ENCODE measurements at regions not wholly inside any gene's neighbourhood (a gene's known extent, or its start where the extent isn't known, plus 50 kb on each side); places are given as distances from the start of the nearest gene placed in this dataset.
"Not testable (repeated sequence)": the region's sequence is repeated elsewhere in the genome, so short reads cannot be mapped to it uniquely, and the experiment has no call there.

GRCh38 chr7:119026391-119026790 lies 801.9 kb downstream of the ANKRD7 start:
- FAIRE-seq = no peak
- ChIA-PET RAD21 (ENCODE audit: unreplicated experiment) (no interaction called here), POLR2A (no interaction called here), SMC1A (ENCODE audit: uncharacterized antibody, unreplicated experiment) (no interaction called here), CTCF (no interaction called here)
- BruUV-seq (replicated peaks) = no TSS peak
- no peak overlapping the region for H3K27ac ChIP-seq (ENCODE audit: control insufficient read depth, insufficient read depth)
- no peaks in the 10 kb centered on the region for H3K27me3 ChIP-seq (replicated peaks in 1 of 2; ENCODE audit: control insufficient read depth in 2 of 2, insufficient read depth in 2 of 2, low read length in 1 of 2)
- in situ Hi-C loops (cut with MboI) = no loop called here
- H4K20me1 ChIP-seq (ENCODE audit: control insufficient read depth, insufficient read depth) = no peaks in the 10 kb centered on the region
- no peak overlapping the region for H3K4me2 ChIP-seq (ENCODE audit: control insufficient read depth, insufficient read depth)
- H3K79me2 ChIP-seq (ENCODE audit: control insufficient read depth, insufficient read depth, low read length) = no peaks in the 10 kb centered on the region
- H3K4me1 ChIP-seq (ENCODE audit: control insufficient read depth, insufficient read depth, low read length) = no peaks in the 10 kb centered on the region
- no peaks in the 10 kb centered on the region for H3K36me3 ChIP-seq (ENCODE audit: control insufficient read depth in 2 of 2, insufficient read depth in 2 of 2, low read length in 1 of 2)
- H3K4me3 ChIP-seq = no peak overlapping the region
- no peak for TF ChIP-seq BACH1 (IDR thresholded peaks at IDR 0.05; ENCODE audit: borderline replicate concordance)
- no peaks in the 10 kb centered on the region for H3K9me3 ChIP-seq (replicated peaks; ENCODE audit: control insufficient read depth, insufficient read depth, low read length)
- intact Hi-C loops (cut with micrococcal nuclease; ENCODE audit: unreplicated experiment) = no loop called here
- no peak overlapping the region for H3K9ac ChIP-seq (ENCODE audit: control insufficient read depth, insufficient read depth, low read length)
- no peak for DNase-seq (ENCODE audit: low read depth, low spot score)
- no peak for ATAC-seq
- WGBS (ENCODE audit: insufficient coverage, insufficient replicate concordance, low lambda C conversion rate, missing lambda C conversion rate) = 63% methylated on average over 2 of the region's 2 CpGs
- H2AFZ ChIP-seq (ENCODE audit: control insufficient read depth, low read depth, low read length) = no peak overlapping the region

- FAIRE-seq = no peak
- 0% methylated on average over 1 of the region's 1 CpG for WGBS (ENCODE audit: insufficient coverage, insufficient replicate concordance, low lambda C conversion rate, missing lambda C conversion rate)
- Histone ChIP-seq H3K27me3 (replicated peaks in 1 of 2; ENCODE audit: control insufficient read depth in 2 of 2, insufficient read depth in 2 of 2, low read length in 1 of 2) (no peaks in the 10 kb centered on the region), H3K4me3 (no peak overlapping the region), H3K4me2 (ENCODE audit: control insufficient read depth, insufficient read depth) (no peak overlapping the region), H3K27ac (ENCODE audit: control insufficient read depth, insufficient read depth) (no peak overlapping the region), H2AFZ (ENCODE audit: control insufficient read depth, low read depth, low read length) (no peak overlapping the region), H3K79me2 (ENCODE audit: control insufficient read depth, insufficient read depth, low read length) (no peaks in the 10 kb centered on the region), H3K9me3 (replicated peaks; ENCODE audit: control insufficient read depth, insufficient read depth, low read length) (no peaks in the 10 kb centered on the region), H4K20me1 (ENCODE audit: control insufficient read depth, insufficient read depth) (no peaks in the 10 kb centered on the region), H3K4me1 (ENCODE audit: control insufficient read depth, insufficient read depth, low read length) (no peaks in the 10 kb centered on the region), H3K9ac (ENCODE audit: control insufficient read depth, insufficient read depth, low read length) (no peak overlapping the region), H3K36me3 (ENCODE audit: control insufficient read depth in 2 of 2, insufficient read depth in 2 of 2, low read length in 1 of 2) (no peaks in the 10 kb centered on the region)
- no TSS peak for BruUV-seq (replicated peaks)
- ChIA-PET POLR2A (no interaction called here), CTCF (no interaction called here), RAD21 (ENCODE audit: unreplicated experiment) (no interaction called here), SMC1A (ENCODE audit: uncharacterized antibody, unreplicated experiment) (no interaction called here)
- no peak for ATAC-seq
- TF ChIP-seq TCF7 (IDR thresholded peaks at IDR 0.05; ENCODE audit: borderline replicate concordance) (no peak), WRNIP1 (IDR thresholded peaks at IDR 0.05; ENCODE audit: borderline replicate concordance, low read depth, low read length) (no peak)
- in situ Hi-C loops (cut with MboI) (no loop called here), intact Hi-C loops (cut with micrococcal nuclease; ENCODE audit: unreplicated experiment) (no loop called here)
- no peak for DNase-seq (ENCODE audit: low read depth, low spot score)
Measured at GRCh38 chr7:119028736-119029135, 804.2 kb downstream of the ANKRD7 start.

GRCh38 chr7:119032136-119032535 lies 807.6 kb downstream of the ANKRD7 start:
- H3K9me3 ChIP-seq (replicated peaks; ENCODE audit: control insufficient read depth, insufficient read depth, low read length); FAIRE-seq; H3K4me1 ChIP-seq (ENCODE audit: control insufficient read depth, insufficient read depth, low read length); H3K27me3 ChIP-seq (replicated peaks in 1 of 2; ENCODE audit: control insufficient read depth in 2 of 2, insufficient read depth in 2 of 2, low read length in 1 of 2); H3K4me3 ChIP-seq; DNase-seq (ENCODE audit: low read depth, low spot score); intact Hi-C loops (cut with micrococcal nuclease; ENCODE audit: unreplicated experiment); SMC1A ChIA-PET (ENCODE audit: uncharacterized antibody, unreplicated experiment); CTCF ChIA-PET; BruUV-seq (replicated peaks); H3K36me3 ChIP-seq (ENCODE audit: control insufficient read depth in 2 of 2, insufficient read depth in 2 of 2, low read length in 1 of 2); H3K27ac ChIP-seq (ENCODE audit: control insufficient read depth, insufficient read depth); H3K4me2 ChIP-seq (ENCODE audit: control insufficient read depth, insufficient read depth); POLR2A ChIA-PET; in situ Hi-C loops (cut with MboI); ATAC-seq; H3K79me2 ChIP-seq (ENCODE audit: control insufficient read depth, insufficient read depth, low read length); RAD21 ChIA-PET (ENCODE audit: unreplicated experiment); H2AFZ ChIP-seq (ENCODE audit: control insufficient read depth, low read depth, low read length); H3K9ac ChIP-seq (ENCODE audit: control insufficient read depth, insufficient read depth, low read length); H4K20me1 ChIP-seq (ENCODE audit: control insufficient read depth, insufficient read depth): not testable (repeated sequence)
- 78% methylated on average over 4 of the region's 4 CpGs for WGBS (ENCODE audit: insufficient coverage, insufficient replicate concordance, low lambda C conversion rate, missing lambda C conversion rate)
